ENCODE measurements at regions not wholly inside any gene's neighbourhood (a gene's known extent, or its start where the extent isn't known, plus 50 kb on each side); places are given as distances from the start of the nearest gene placed in this dataset.

- TF ChIP-seq CTCF (IDR thresholded peaks at IDR 0.05; ENCODE audit: poor library complexity) (no peak), EZH2 (IDR thresholded peaks at IDR 0.05; ENCODE audit: borderline replicate concordance) (no peak), EZH2phosphoT487 (IDR thresholded peaks at IDR 0.05; ENCODE audit: low read depth, severe bottlenecking, unreplicated experiment) (no peak)
Observed at GRCh38 chr6:167236239-167236571, 54.9 kb upstream of the UNC93A start.
